GM21717 (cell line): ENCODE measurements at regions not wholly inside any gene's neighbourhood (a gene's known extent, or its start where the extent isn't known, plus 50 kb on each side); places are given as distances from the start of the nearest gene placed in this dataset.

Experiments
- ATAC-seq: cut with Tn5 transposase; IDR thresholded peaks from one replicate; pipeline ENCODE4 v1.9.1; 2021; ENCODE audit warnings: mild to moderate bottlenecking, moderate library complexity; ENCODE audit not compliant: unreplicated experiment

- ATAC-seq: no peak
Observed at GRCh38 chr4:171186700-171187099, 626.5 kb upstream of the GALNTL6 start.

GRCh38 chr4:171181090-171181489, 632.1 kb upstream of the GALNTL6 start:
- no peak for ATAC-seq

- no peak for ATAC-seq
Observed at GRCh38 chr4:171170671-171171070, 642.5 kb upstream of the GALNTL6 start.

- ATAC-seq: no peak
Observed at GRCh38 chr4:171169396-171169795, 643.8 kb upstream of the GALNTL6 start.

GRCh38 chr4:171162478-171162877, 650.7 kb upstream of the GALNTL6 start:
- no peak for ATAC-seq

GRCh38 chr4:171157462-171158082, 655.6 kb upstream of the GALNTL6 start:
- no peak for ATAC-seq

GRCh38 chr4:171142639-171143038, 670.6 kb upstream of the GALNTL6 start:
- no peak for ATAC-seq

- no peak for ATAC-seq
Observed at GRCh38 chr4:171142045-171142444, 671.2 kb upstream of the GALNTL6 start.

- ATAC-seq: no peak
Observed at GRCh38 chr4:171130256-171130801, 682.9 kb upstream of the GALNTL6 start.

- no peak for ATAC-seq
Observed at GRCh38 chr4:171118091-171118490, 695.1 kb upstream of the GALNTL6 start.

- no peak for ATAC-seq
Observed at GRCh38 chr4:171117457-171117856, 695.7 kb upstream of the GALNTL6 start.

GRCh38 chr4:171101845-171102244, 711.4 kb upstream of the GALNTL6 start:
- no peak for ATAC-seq

- ATAC-seq: no peak
Observed at GRCh38 chr4:171087089-171087488, 726.1 kb upstream of the GALNTL6 start.

- no peak for ATAC-seq
Observed at GRCh38 chr4:171067422-171067821, 745.8 kb upstream of the GALNTL6 start.

- ATAC-seq: no peak
Observed at GRCh38 chr4:171049380-171049779, 763.8 kb upstream of the GALNTL6 start.

GRCh38 chr4:171042989-171043524, 770.1 kb upstream of the GALNTL6 start:
- ATAC-seq: no peak

- ATAC-seq: no peak
Observed at GRCh38 chr4:171035909-171036308, 777.3 kb upstream of the GALNTL6 start.

- ATAC-seq: no peak
Observed at GRCh38 chr4:171031338-171031737, 781.9 kb upstream of the GALNTL6 start.

- no peak for ATAC-seq
Observed at GRCh38 chr4:171025776-171026175, 787.4 kb upstream of the GALNTL6 start.

- ATAC-seq: no peak
Observed at GRCh38 chr4:171025343-171025742, 787.9 kb upstream of the GALNTL6 start.

GRCh38 chr4:171024720-171025303, 788.4 kb upstream of the GALNTL6 start:
- ATAC-seq: no peak

GRCh38 chr4:171022824-171023230, 790.4 kb upstream of the GALNTL6 start:
- no peak for ATAC-seq
